GM12891 (cell line): ENCODE measurements at regions not wholly inside any gene's neighbourhood (a gene's known extent, or its start where the extent isn't known, plus 50 kb on each side); places are given as distances from the start of the nearest gene placed in this dataset.

ENCODE experiments used
- PAX5 ChIP-seq: IDR thresholded peaks from 2 replicates; pipeline ENCODE4 v1.6.1; 2011; ENCODE audit warnings: low read length, moderate library complexity, mild to moderate bottlenecking; ENCODE audit not compliant: insufficient read depth, severe bottlenecking
- POLR2A ChIP-seq: IDR thresholded peaks from 2 replicates; pipeline ENCODE4 v1.6.1; 2011; ENCODE audit warnings: low read depth, low read length, control low read depth
- POLR2AphosphoS5 ChIP-seq: IDR thresholded peaks from 2 replicates; pipeline ENCODE4 v1.6.1; 2011; ENCODE audit warnings: low read depth, low read length, control low read depth
- POU2F2 ChIP-seq: IDR thresholded peaks from 2 replicates; pipeline ENCODE4 v1.6.1; 2011; ENCODE audit warnings: low read depth, mild to moderate bottlenecking, control low read depth, low read length, moderate library complexity
- SPI1 ChIP-seq: IDR thresholded peaks from 2 replicates; pipeline ENCODE4 v1.6.1; 2011; ENCODE audit warnings: low read depth, low read length, control low read depth
- TAF1 ChIP-seq: IDR thresholded peaks from 2 replicates; pipeline ENCODE4 v1.6.1; 2011; ENCODE audit warnings: low read depth, low read length, control low read depth

- TF ChIP-seq PAX5, result no peak
- TF ChIP-seq POLR2A, result no peak
- TF ChIP-seq TAF1, result no peak
- no peak for TF ChIP-seq POLR2AphosphoS5
- TF ChIP-seq POU2F2, result no peak
- no peak for TF ChIP-seq SPI1
Observed at GRCh38 chr5:28217695-28218094, 1179.3 kb upstream of the CDH9 start.
